ENCODE measurements at regions not wholly inside any gene's neighbourhood (a gene's known extent, or its start where the extent isn't known, plus 50 kb on each side); places are given as distances from the start of the nearest gene placed in this dataset.
"Not testable (repeated sequence)": the region's sequence is repeated elsewhere in the genome, so short reads cannot be mapped to it uniquely, and the experiment has no call there.

- DNase-seq (ENCODE audit: low spot score) = no peak
Observed at GRCh38 chr5:86671536-86671935, 53.8 kb downstream of the COX7C start.

GRCh38 chr5:86674069-86674468 is 56.3 kb downstream of the COX7C start:
- no peak for DNase-seq (ENCODE audit: low spot score)

GRCh38 chr5:86675311-86675710 is 57.6 kb downstream of the COX7C start:
- no peak for DNase-seq (ENCODE audit: low spot score)

GRCh38 chr5:86679529-86679928 is 61.8 kb downstream of the COX7C start:
- peak; percentile 54 for DNase-seq (ENCODE audit: low spot score)

- no peak for DNase-seq (ENCODE audit: low spot score)
Observed at GRCh38 chr5:86679949-86680348, 62.2 kb downstream of the COX7C start.

- no peak for DNase-seq (ENCODE audit: low spot score)
Observed at GRCh38 chr5:86684222-86684621, 66.5 kb downstream of the COX7C start.

GRCh38 chr5:86686046-86686445 is 68.3 kb downstream of the COX7C start:
- DNase-seq (ENCODE audit: low spot score) = no peak

- no peak for DNase-seq (ENCODE audit: low spot score)
Observed at GRCh38 chr5:86688406-86688805, 70.7 kb downstream of the COX7C start.

- no peak for DNase-seq (ENCODE audit: low spot score)
Observed at GRCh38 chr5:86689103-86689729, 71.5 kb downstream of the COX7C start.

- no peak for DNase-seq (ENCODE audit: low spot score)
Observed at GRCh38 chr5:86709157-86709881, 91.6 kb downstream of the COX7C start.

- DNase-seq (ENCODE audit: low spot score) = no peak
Observed at GRCh38 chr5:86716121-86716520, 98.4 kb downstream of the COX7C start.

- not testable (repeated sequence) for DNase-seq (ENCODE audit: low spot score)
Observed at GRCh38 chr5:86731319-86732117, 113.8 kb downstream of the COX7C start.

GRCh38 chr5:86735370-86735769 is 117.6 kb downstream of the COX7C start:
- no peak for DNase-seq (ENCODE audit: low spot score)

- DNase-seq (ENCODE audit: low spot score) = no peak
Observed at GRCh38 chr5:86737579-86737978, 119.8 kb downstream of the COX7C start.

- no peak for DNase-seq (ENCODE audit: low spot score)
Observed at GRCh38 chr5:86748538-86749105, 130.9 kb downstream of the COX7C start.

- no peak for DNase-seq (ENCODE audit: low spot score)
Observed at GRCh38 chr5:86749841-86750240, 132.1 kb downstream of the COX7C start.

- DNase-seq (ENCODE audit: low spot score) = no peak
Observed at GRCh38 chr5:86756839-86757238, 139.1 kb downstream of the COX7C start.

GRCh38 chr5:86757824-86758223 is 140.1 kb downstream of the COX7C start:
- no peak for DNase-seq (ENCODE audit: low spot score)

- DNase-seq (ENCODE audit: low spot score) = no peak
Observed at GRCh38 chr5:86760661-86761060, 142.9 kb downstream of the COX7C start.

GRCh38 chr5:86763929-86764328 is 146.2 kb downstream of the COX7C start:
- no peak for DNase-seq (ENCODE audit: low spot score)

- DNase-seq (ENCODE audit: low spot score) = no peak
Observed at GRCh38 chr5:86765778-86766502, 148.2 kb downstream of the COX7C start.

- no peak for DNase-seq (ENCODE audit: low spot score)
Observed at GRCh38 chr5:86768699-86769202, 151.0 kb downstream of the COX7C start.
